ENCODE measurements at regions not wholly inside any gene's neighbourhood (a gene's known extent, or its start where the extent isn't known, plus 50 kb on each side); places are given as distances from the start of the nearest gene placed in this dataset.
A peak's percentile ranks its signal among the peaks of the same experiment; 100 is the strongest.

DNA sequence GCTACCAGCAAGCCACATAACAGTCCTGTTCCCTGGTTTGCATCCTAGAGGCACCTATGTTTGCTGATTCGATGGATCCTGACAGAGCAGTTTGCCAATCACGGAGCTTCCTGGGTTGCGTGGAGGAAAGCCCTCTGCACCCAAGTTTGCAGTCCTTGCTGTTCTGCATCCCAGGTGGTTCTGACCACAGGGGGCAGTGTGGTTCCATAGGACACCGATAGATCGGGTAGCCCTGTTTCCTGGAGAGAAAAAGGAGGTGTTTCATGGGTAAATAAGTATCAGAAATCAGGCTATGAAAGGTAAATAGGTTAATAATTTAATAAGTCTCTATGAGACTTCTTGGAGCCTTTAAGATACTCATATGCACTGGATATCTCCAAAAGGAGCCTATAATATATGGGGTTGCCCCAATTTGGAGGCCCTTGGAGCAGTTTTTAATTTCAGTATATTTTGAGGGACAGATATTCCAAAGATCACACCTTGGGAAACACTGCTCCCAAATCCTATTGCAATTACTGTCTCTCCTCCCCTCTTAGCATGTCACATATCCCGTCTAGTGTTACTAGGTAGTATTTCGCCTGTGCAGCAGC, 194.6 kb upstream of the TPM1 start:
- no peak for TF ChIP-seq TEAD4 (IDR thresholded peaks at IDR 0.05)
- TF ChIP-seq RAD21 (IDR thresholded peaks at IDR 0.05; ENCODE audit: low read depth) = peak; percentile 74

DNA sequence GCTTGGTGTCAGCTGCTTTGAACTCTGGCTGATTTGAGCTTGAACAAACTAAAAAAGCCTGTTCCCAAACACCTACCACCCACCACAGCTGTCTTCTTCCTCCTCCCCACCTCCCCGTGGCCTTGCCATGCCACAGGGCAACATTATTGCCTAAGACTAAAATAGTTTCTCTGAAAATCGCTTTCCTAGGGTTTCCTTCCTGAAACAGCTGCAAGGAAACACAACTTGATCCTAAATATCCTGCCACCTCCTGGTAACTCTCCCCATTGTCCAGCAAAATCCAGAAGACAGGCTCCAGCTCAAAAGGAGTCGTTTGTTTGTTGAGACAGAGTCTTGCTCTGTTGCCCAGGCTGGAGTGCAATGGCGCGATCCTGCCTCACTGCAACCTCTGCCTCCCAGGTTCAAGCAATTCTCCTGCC, 193.9 kb upstream of the TPM1 start:
- no peak for TF ChIP-seq YY1 (IDR thresholded peaks at IDR 0.05; ENCODE audit: low read depth)
- TF ChIP-seq, protein P1, sequence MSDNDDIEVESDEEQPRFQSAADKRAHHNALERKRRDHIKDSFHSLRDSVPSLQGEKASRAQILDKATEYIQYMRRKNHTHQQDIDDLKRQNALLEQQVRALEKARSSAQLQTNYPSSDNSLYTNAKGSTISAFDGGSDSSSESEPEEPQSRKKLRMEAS (IDR thresholded peaks at IDR 0.05) = no peak
- no peak for TF ChIP-seq CREB1 (IDR thresholded peaks at IDR 0.05; ENCODE audit: low read depth)

DNA sequence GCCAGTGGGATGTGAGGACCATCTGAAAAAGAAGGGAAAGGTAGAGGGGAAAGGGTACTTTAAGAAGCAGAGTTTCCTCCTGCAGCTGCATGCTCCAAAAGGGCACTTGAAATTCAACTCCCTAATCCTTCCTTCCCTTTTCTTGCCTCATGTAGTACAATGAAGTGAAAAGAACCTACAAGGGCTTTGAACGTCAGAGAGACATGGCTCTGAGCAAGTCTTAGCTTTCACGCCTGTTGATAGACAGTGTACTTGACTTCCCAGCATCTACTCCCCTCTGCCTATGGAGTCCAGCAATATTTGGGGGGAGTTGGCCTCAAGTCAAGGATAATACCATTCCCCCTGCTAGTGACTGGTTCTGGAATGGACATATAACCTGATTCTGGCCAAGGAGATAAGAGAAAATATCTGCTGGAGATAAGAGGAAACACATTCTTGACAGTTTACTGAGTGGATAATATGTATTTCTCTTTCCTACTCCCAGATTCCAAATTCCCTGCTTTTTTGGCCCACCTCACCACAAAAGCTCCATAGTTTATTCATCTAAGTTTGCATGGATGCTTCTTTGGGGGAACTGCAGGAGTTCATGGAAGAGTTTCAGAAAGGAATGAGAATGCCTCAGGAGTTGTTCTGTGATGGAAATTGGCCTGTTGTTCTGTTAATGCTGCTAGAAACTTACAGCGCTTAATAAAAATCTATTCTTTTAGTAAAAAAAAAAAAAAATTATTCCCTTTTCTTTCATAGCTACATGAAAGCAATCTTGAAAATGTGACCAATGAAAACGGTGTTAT, 193.0 kb upstream of the TPM1 start:
- no peak for TF ChIP-seq CREB1 (IDR thresholded peaks at IDR 0.05; ENCODE audit: low read depth)
- TF ChIP-seq RAD21 (IDR thresholded peaks at IDR 0.05; ENCODE audit: low read depth) = no peak
- no peak for TF ChIP-seq EP300 (IDR thresholded peaks at IDR 0.05; ENCODE audit: borderline replicate concordance)
- no peak for TF ChIP-seq ZBTB7A (IDR thresholded peaks at IDR 0.05; ENCODE audit: low read depth)

DNA sequence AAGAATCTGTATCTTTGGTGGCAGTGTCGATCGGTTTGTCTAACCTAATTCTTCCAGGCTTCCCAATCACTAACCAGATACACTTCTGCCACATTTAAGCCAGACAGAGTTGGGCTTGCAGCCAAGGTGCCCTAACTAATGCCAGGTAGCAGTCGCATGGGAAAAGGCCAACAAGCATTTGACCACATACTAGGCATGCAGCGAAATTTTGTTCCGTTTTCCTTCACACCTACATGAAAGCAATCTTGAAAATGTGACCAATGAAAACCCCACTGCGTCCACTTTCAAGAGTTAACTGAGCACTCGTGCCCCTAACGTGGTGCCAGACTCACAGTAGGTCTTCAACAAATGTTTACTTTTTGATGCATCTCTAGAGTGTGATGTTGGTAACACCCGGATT, 192.2 kb upstream of the TPM1 start:
- TF ChIP-seq, protein P2, sequence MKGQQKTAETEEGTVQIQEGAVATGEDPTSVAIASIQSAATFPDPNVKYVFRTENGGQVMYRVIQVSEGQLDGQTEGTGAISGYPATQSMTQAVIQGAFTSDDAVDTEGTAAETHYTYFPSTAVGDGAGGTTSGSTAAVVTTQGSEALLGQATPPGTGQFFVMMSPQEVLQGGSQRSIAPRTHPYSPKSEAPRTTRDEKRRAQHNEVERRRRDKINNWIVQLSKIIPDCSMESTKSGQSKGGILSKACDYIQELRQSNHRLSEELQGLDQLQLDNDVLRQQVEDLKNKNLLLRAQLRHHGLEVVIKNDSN (IDR thresholded peaks at IDR 0.05) = no peak
- TF ChIP-seq TEAD4 (IDR thresholded peaks at IDR 0.05) (no peak), TCF12 (IDR thresholded peaks at IDR 0.05; ENCODE audit: low read depth) (no peak)
- TF ChIP-seq, protein P1 (IDR thresholded peaks at IDR 0.05) = peak; percentile 10

DNA sequence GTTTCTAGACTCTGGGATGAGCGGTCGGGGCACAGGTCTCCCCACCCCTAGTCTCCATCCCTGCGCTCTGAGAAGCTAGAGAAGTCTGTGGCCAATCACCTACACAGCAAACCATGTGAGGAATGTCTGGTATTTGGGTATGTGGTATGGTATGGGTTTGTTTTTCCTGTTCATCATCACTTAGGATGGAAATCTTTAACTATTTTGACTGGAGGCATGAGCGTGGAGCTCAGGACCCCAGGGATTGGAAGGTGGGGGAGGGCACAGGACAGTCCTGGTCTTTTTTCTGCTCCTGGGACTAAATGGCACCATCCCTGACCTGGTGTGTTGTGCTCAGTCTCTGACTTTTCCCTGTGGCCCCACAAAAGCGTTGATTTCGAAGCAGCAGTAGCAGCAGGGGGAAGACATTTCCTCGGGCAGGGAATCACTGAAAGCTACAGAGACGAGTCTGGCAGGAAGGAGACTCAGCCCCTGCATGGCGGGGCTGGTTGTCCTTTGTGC, 191.7 kb upstream of the TPM1 start:
- TF ChIP-seq, protein P2 (IDR thresholded peaks at IDR 0.05) = no peak
- TF ChIP-seq RAD21 (IDR thresholded peaks at IDR 0.05; ENCODE audit: low read depth) (no peak), EP300 (IDR thresholded peaks at IDR 0.05; ENCODE audit: borderline replicate concordance) (peak; percentile 76; the same call in 1 of the 2 replicates), ZBTB7A (IDR thresholded peaks at IDR 0.05; ENCODE audit: low read depth) (no peak), TAF1 (IDR thresholded peaks at IDR 0.05; ENCODE audit: low read depth) (no peak), CREB1 (IDR thresholded peaks at IDR 0.05; ENCODE audit: low read depth) (no peak), TEAD4 (IDR thresholded peaks at IDR 0.05) (peak; percentile 94), CEBPB (IDR thresholded peaks at IDR 0.05) (no peak), FOXM1 (IDR thresholded peaks at IDR 0.05; ENCODE audit: borderline replicate concordance, low read depth) (peak; percentile 36; the same call in 1 of the 2 replicates), YY1 (IDR thresholded peaks at IDR 0.05; ENCODE audit: low read depth) (peak; percentile 35; the same call in 1 of the 2 replicates), TCF12 (IDR thresholded peaks at IDR 0.05; ENCODE audit: low read depth) (0 out of 2 replicates have a peak, but pooled peaks have one; percentile 37)
- TF ChIP-seq, protein P1 (IDR thresholded peaks at IDR 0.05) = no peak; the same call in 1 of the 2 replicates
- TF ChIP-seq, protein P3, sequence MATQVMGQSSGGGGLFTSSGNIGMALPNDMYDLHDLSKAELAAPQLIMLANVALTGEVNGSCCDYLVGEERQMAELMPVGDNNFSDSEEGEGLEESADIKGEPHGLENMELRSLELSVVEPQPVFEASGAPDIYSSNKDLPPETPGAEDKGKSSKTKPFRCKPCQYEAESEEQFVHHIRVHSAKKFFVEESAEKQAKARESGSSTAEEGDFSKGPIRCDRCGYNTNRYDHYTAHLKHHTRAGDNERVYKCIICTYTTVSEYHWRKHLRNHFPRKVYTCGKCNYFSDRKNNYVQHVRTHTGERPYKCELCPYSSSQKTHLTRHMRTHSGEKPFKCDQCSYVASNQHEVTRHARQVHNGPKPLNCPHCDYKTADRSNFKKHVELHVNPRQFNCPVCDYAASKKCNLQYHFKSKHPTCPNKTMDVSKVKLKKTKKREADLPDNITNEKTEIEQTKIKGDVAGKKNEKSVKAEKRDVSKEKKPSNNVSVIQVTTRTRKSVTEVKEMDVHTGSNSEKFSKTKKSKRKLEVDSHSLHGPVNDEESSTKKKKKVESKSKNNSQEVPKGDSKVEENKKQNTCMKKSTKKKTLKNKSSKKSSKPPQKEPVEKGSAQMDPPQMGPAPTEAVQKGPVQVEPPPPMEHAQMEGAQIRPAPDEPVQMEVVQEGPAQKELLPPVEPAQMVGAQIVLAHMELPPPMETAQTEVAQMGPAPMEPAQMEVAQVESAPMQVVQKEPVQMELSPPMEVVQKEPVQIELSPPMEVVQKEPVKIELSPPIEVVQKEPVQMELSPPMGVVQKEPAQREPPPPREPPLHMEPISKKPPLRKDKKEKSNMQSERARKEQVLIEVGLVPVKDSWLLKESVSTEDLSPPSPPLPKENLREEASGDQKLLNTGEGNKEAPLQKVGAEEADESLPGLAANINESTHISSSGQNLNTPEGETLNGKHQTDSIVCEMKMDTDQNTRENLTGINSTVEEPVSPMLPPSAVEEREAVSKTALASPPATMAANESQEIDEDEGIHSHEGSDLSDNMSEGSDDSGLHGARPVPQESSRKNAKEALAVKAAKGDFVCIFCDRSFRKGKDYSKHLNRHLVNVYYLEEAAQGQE (IDR thresholded peaks at IDR 0.05; ENCODE audit: low read depth) = no peak

DNA sequence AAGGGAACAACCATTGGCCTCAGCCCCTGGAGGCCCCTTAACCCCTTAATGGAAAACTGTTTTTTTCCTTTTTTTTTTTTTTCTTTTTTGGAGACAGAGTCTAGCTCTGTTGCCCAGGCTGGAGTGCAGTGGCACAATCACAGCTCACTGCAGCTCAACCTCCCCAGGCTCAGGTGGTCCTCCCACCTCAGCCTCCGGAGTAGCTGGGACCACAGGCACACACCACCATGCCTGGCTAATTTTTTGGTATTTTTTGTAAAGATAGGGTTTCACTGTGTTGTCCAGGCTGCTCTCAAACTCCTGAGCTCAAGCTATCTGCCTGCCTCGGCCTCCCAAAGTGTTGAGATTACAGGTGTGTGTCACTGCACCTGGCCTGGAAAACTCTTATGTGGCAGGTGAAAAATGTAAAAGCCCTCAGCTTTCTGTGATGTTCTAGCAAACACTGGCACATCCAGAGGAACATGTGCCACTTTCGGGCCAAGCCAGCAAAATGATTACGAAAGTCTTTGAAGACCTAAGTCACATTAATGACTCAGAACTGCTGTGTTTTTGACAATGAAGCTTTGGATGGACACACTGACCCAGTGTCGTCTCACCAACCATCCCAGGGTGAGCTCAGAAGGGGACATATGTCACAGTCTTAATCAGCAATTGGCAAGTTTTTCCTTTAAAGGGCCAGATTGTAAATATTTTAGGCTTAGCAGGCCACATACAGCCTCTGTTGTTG, 189.3 kb upstream of the TPM1 start:
- TF ChIP-seq CEBPB (IDR thresholded peaks at IDR 0.05) (peak; percentile 36; the same call in 1 of the 2 replicates), TAF1 (IDR thresholded peaks at IDR 0.05; ENCODE audit: low read depth) (no peak)
- TF ChIP-seq, protein P2 (IDR thresholded peaks at IDR 0.05) = no peak

DNA sequence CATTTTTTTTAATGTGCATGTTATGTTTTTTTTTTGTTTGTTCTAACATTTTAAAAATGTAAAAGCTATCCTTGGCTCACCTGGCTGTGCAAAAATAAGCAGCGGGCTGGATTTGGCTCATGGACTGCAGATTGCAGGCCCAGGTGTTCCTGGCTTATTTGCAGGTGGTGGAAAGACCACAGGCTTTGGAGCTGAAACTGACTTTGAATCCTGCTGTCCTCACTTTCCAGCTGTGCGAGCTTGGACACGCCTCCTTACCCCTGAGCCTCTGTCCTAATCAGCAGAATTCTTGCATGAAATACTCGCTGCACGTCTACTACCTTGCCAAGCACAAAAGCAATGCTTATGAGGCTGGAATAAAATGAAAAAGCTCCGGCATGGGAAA, 188.7 kb upstream of the TPM1 start:
- TF ChIP-seq CREB1 (IDR thresholded peaks at IDR 0.05; ENCODE audit: low read depth) (no peak), TCF12 (IDR thresholded peaks at IDR 0.05; ENCODE audit: low read depth) (peak; percentile 61), CEBPB (IDR thresholded peaks at IDR 0.05) (no peak), NFIC (IDR thresholded peaks at IDR 0.05) (0 out of 2 replicates have a peak, but pooled peaks have one; percentile 41), TEAD4 (IDR thresholded peaks at IDR 0.05) (peak; percentile 20; the same call in 1 of the 2 replicates)
